ENCODE measurements at regions not wholly inside any gene's neighbourhood (a gene's known extent, or its start where the extent isn't known, plus 50 kb on each side); places are given as distances from the start of the nearest gene placed in this dataset.
"Not testable (repeated sequence)": the region's sequence is repeated elsewhere in the genome, so short reads cannot be mapped to it uniquely, and the experiment has no call there.

DNA sequence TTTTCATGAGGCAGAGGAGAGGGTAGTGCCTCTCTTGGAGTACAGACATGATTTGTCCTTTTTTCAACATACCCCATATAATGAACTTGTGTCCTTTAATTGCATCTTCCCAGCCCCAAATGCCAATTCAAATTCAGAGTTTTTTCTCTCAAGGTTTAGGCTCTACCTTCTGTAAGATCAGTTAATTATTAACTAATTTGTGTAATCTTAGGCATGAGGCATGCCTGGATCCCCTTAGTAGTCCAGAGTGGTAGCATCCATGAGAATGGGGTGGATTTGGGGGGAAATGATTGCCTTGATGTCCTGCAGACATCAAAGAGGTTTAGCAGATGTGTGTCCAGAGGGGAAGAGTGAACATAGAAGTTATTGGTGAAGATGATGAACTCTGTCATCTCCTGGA, 533.3 kb downstream of the LRRC70 start:
- Histone ChIP-seq H3K4me1 (no peaks in the 10 kb centered on the region), H3K36me3 (no peaks in the 10 kb centered on the region), H3K4me3 (no peak overlapping the region), H3K27me3 (no peaks in the 10 kb centered on the region), H3K27ac (no peak overlapping the region), H3K9ac (ENCODE audit: low read depth in 2 of 2, low read length in 2 of 2) (no peak overlapping the region), H3K9me3 (no peaks in the 10 kb centered on the region)
- DNase-seq = no peak
- intact Hi-C loops (cut with DNase I) = no loop called here
- TF ChIP-seq CTCF (IDR thresholded peaks at IDR 0.05) = no peak

DNA sequence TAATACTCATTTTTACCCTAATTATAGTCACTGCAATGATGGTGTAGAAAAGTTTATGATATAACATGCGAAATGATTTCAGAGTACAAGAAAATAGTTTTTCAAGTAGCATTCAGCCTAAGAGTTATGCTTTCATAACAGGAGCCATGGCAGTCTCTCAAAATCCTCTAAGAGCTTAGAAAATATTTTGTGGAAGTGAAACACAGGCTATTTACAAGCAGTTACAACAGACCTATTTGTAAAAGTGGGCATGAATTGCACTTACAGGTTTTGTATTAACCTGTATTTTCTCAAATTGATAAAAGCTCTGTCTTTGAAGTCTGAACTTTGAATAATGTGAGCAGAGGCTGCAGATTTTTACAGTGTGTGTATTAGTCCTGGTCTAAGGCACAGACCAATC, 523.3 kb downstream of the LRRC70 start:
- H3K4me3 ChIP-seq = no peak overlapping the region
- H3K9ac ChIP-seq (ENCODE audit: low read depth in 2 of 2, low read length in 2 of 2) = no peak overlapping the region
- intact Hi-C loops (cut with DNase I) = no loop called here
- no peak overlapping the region for H3K27ac ChIP-seq
- no peaks in the 10 kb centered on the region for H3K27me3 ChIP-seq
- no peaks in the 10 kb centered on the region for H3K36me3 ChIP-seq
- no peaks in the 10 kb centered on the region for H3K4me1 ChIP-seq
- DNase-seq = no peak
- no peaks in the 10 kb centered on the region for H3K9me3 ChIP-seq
- TF ChIP-seq CTCF (IDR thresholded peaks at IDR 0.05) = no peak

DNA sequence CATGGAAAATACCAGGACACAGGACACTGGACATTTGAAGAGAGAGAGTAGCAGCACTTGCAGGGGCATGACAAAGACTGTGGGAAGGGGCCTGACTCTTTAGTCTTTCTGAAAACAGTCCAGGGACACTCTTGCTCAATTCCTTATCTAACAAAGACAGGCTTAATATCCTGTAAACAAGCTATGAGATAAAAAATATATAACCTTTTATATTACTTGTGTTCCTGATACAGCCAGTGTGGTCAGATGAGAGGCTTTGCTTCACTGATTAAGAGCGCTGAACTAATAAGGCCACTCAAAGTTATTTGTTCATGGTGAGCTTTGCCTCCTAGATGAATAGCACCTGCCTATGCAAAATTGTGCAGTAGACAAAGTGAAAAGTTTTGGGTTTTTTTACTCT, 518.7 kb downstream of the LRRC70 start:
- H3K27ac ChIP-seq = no peak overlapping the region
- no peaks in the 10 kb centered on the region for H3K36me3 ChIP-seq
- no peak overlapping the region for H3K9ac ChIP-seq (ENCODE audit: low read depth in 2 of 2, low read length in 2 of 2)
- no peak for DNase-seq
- no peak for TF ChIP-seq CTCF (IDR thresholded peaks at IDR 0.05)
- no peak overlapping the region for H3K4me3 ChIP-seq
- H3K4me1 ChIP-seq = no peaks in the 10 kb centered on the region
- no peaks in the 10 kb centered on the region for H3K9me3 ChIP-seq
- no peaks in the 10 kb centered on the region for H3K27me3 ChIP-seq
- intact Hi-C loops (cut with DNase I) = no loop called here

DNA sequence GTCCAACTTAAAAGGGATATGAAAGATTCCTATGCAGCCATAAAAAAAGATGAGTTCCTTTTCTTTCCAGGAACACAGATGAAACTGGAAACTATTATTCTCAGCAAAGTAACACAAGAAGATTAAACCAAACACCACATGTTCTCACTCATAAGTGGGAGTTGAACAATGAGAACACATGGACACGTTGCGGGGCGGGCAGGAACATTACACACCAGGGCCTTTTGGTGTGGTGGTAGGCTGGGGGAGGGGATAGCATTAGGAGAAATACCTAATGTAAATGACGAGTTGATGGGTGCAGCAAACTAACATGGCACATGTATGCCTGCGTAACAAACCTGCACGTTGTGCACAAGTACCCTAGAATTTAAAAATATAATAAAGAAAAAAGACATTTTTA, 516.1 kb downstream of the LRRC70 start:
- Histone ChIP-seq H3K9me3 (no peaks in the 10 kb centered on the region), H3K36me3 (no peaks in the 10 kb centered on the region), H3K4me3 (no peak overlapping the region), H3K9ac (ENCODE audit: low read depth in 2 of 2, low read length in 2 of 2) (no peak overlapping the region), H3K27me3 (no peaks in the 10 kb centered on the region), H3K27ac (no peak overlapping the region), H3K4me1 (no peaks in the 10 kb centered on the region)
- no peak for TF ChIP-seq CTCF (IDR thresholded peaks at IDR 0.05)
- intact Hi-C loops (cut with DNase I) = no loop called here
- no peak for DNase-seq

DNA sequence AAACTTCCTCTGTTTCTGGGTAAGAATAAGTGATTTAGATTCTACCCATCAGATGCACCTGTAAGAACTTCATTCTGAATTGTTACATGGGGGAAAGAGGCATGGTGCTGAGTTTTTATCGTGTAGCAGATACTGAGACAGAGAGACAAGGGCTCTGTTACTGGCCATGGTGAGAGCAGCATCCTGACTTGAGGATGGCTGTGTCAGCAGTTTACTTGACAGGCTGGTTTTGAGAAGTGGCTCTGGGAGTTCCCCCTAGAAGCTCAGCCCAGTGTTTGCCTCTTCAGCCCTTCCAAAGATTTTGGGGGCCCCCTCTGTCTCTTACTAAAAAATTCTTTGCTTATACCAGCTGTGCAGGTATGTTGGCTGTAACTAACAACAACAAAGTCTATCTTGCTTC, 510.5 kb downstream of the LRRC70 start:
- Histone ChIP-seq H3K9me3 (no peaks in the 10 kb centered on the region), H3K36me3 (no peaks in the 10 kb centered on the region), H3K9ac (ENCODE audit: low read depth in 2 of 2, low read length in 2 of 2) (no peak overlapping the region), H3K4me3 (no peak overlapping the region), H3K27me3 (no peaks in the 10 kb centered on the region), H3K27ac (no peak overlapping the region), H3K4me1 (no peaks in the 10 kb centered on the region)
- DNase-seq = no peak
- intact Hi-C loops (cut with DNase I) = no loop called here
- TF ChIP-seq CTCF (IDR thresholded peaks at IDR 0.05) = no peak

- no peak for TF ChIP-seq CTCF (IDR thresholded peaks at IDR 0.05)
- intact Hi-C loops (cut with DNase I) = no loop called here
- Histone ChIP-seq H3K9ac (ENCODE audit: low read depth in 2 of 2, low read length in 2 of 2) (no peak overlapping the region), H3K27me3 (no peaks in the 10 kb centered on the region), H3K36me3 (no peaks in the 10 kb centered on the region), H3K4me3 (no peak overlapping the region), H3K9me3 (no peaks in the 10 kb centered on the region), H3K4me1 (no peaks in the 10 kb centered on the region), H3K27ac (no peak overlapping the region)
- no peak for DNase-seq
These were observed 506.9 kb downstream of the LRRC70 start for GRCh38 chr5:63085561-63085960.

DNA sequence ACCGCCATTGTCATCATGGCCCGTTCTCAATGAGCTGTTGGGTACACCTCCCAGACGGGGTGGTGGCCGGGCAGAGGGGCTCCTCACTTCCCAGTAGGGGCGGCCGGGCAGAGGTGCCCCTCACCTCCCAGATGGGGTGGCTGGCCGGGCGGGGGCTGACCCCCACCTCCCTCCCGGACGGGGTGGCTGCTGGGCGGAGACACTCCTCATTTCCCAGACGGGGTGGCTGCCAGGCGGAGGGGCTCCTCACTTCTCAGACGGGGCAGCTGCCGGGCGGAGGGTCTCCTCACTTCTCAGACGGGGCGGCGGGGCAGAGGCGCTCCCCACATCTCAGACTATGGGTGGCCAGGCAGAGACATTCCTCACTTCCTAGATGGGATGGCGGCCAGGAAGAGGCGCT, 505.1 kb downstream of the LRRC70 start:
- H3K9ac ChIP-seq (ENCODE audit: low read depth in 2 of 2, low read length in 2 of 2); H3K27ac ChIP-seq; H3K36me3 ChIP-seq; H3K4me3 ChIP-seq; H3K27me3 ChIP-seq; intact Hi-C loops (cut with DNase I); DNase-seq; H3K9me3 ChIP-seq; H3K4me1 ChIP-seq: not testable (repeated sequence)

Data from colonic mucosa (tissue), 4 donors.